ENCODE measurements at regions not wholly inside any gene's neighbourhood (a gene's known extent, or its start where the extent isn't known, plus 50 kb on each side); places are given as distances from the start of the nearest gene placed in this dataset.
A peak's percentile ranks its signal among the peaks of the same experiment; 100 is the strongest.
"Not testable (repeated sequence)": the region's sequence is repeated elsewhere in the genome, so short reads cannot be mapped to it uniquely, and the experiment has no call there.

GRCh38 chr14:106010783-106011182 is 484.4 kb downstream of the TMEM121 start:
- peak; percentile 63; the same call in 1 of the 2 replicates for TF ChIP-seq NFE2L2 (IDR thresholded peaks at IDR 0.05; ENCODE audit: low read length)
- TF ChIP-seq TRAFD1 (CRISPR knock-in tag; IDR thresholded peaks at IDR 0.05; ENCODE audit: borderline replicate concordance) = no peak
- TF ChIP-seq ZNF329 (CRISPR knock-in tag; IDR thresholded peaks at IDR 0.05; ENCODE audit: low read depth) = no peak
- TF ChIP-seq NFKB2 (CRISPR knock-in tag; IDR thresholded peaks at IDR 0.05; ENCODE audit: borderline replicate concordance) = no peak
- FAIRE-seq (no peak), DNase-seq (ENCODE audit: low spot score) (no peak), ATAC-seq (no peak)
- H3K27ac ChIP-seq (ENCODE audit: extremely low read length, insufficient read depth, low read length) = no peak overlapping the region
- H3K4me2 ChIP-seq (ENCODE audit: low read depth, low read length) = no peak overlapping the region
- H3K27me3 ChIP-seq (ENCODE audit: control insufficient read depth in 1 of 2, insufficient read depth in 2 of 2, low read length in 2 of 2) = peaks cover 0 to 3% of the 10 kb centered on the region in 2 experiments; a peak in 2 of 5 replicates
- POLR2A ChIA-PET = no interaction called here
- no peaks in the 10 kb centered on the region for H4K20me1 ChIP-seq (ENCODE audit: insufficient read depth, low read length)
- intact Hi-C loops (cut with micrococcal nuclease; ENCODE audit: unreplicated experiment) (no loop called here), in situ Hi-C loops (cut with HindIII; ENCODE audit: extremely low pct_ligation_motif_present, low pct_unique_long_range_greater_than_20kb) (no loop called here)
- H3K79me2 ChIP-seq (ENCODE audit: insufficient read depth, low read length) = no peaks in the 10 kb centered on the region
- no TSS peak for BruUV-seq (replicated peaks)
- H2AFZ ChIP-seq (ENCODE audit: low read length) = no peak overlapping the region
- H3K9ac ChIP-seq (ENCODE audit: insufficient read depth, low read depth, low read length) = no peak overlapping the region
- no peaks in the 10 kb centered on the region for H3K9me3 ChIP-seq (ENCODE audit: low read length)
- no peaks in the 10 kb centered on the region for H3K36me3 ChIP-seq (replicated peaks in 1 of 2; ENCODE audit: control insufficient read depth in 1 of 2, insufficient read depth in 2 of 2, low read length in 2 of 2)
- 0% methylated on average over 4 of the region's 4 CpGs for WGBS (ENCODE audit: low lambda C conversion rate)
- CTCF ChIA-PET (ENCODE audit: low intra/inter-chr PET ratio, low total read pairs) = no interaction called here
- H3K4me1 ChIP-seq (ENCODE audit: insufficient read depth, low read length) = no peaks in the 10 kb centered on the region
- no peak overlapping the region for H3K4me3 ChIP-seq (replicated peaks in 1 of 3; ENCODE audit: insufficient read depth in 1 of 3, low read depth in 2 of 3, low read length in 3 of 3)

GRCh38 chr14:106011631-106012360 is 485.4 kb downstream of the TMEM121 start:
- POLR2A ChIA-PET; H3K4me3 ChIP-seq (replicated peaks in 1 of 3; ENCODE audit: insufficient read depth in 1 of 3, low read depth in 2 of 3, low read length in 3 of 3); FAIRE-seq; BruUV-seq (replicated peaks); intact Hi-C loops (cut with micrococcal nuclease; ENCODE audit: unreplicated experiment); H3K27ac ChIP-seq (ENCODE audit: extremely low read length, insufficient read depth, low read length); ATAC-seq; H3K79me2 ChIP-seq (ENCODE audit: insufficient read depth, low read length); H2AFZ ChIP-seq (ENCODE audit: low read length); H4K20me1 ChIP-seq (ENCODE audit: insufficient read depth, low read length); H3K27me3 ChIP-seq (ENCODE audit: control insufficient read depth in 1 of 2, insufficient read depth in 2 of 2, low read length in 2 of 2); in situ Hi-C loops (cut with HindIII; ENCODE audit: extremely low pct_ligation_motif_present, low pct_unique_long_range_greater_than_20kb); H3K9ac ChIP-seq (ENCODE audit: insufficient read depth, low read depth, low read length); H3K4me1 ChIP-seq (ENCODE audit: insufficient read depth, low read length); H3K4me2 ChIP-seq (ENCODE audit: low read depth, low read length); H3K9me3 ChIP-seq (ENCODE audit: low read length); H3K36me3 ChIP-seq (replicated peaks in 1 of 2; ENCODE audit: control insufficient read depth in 1 of 2, insufficient read depth in 2 of 2, low read length in 2 of 2); TF ChIP-seq MAZ (IDR thresholded peaks at IDR 0.05; ENCODE audit: borderline replicate concordance, low read depth, low read length): not testable (repeated sequence)
- no CpG with 5 or more reads among the region's 22 CpGs for WGBS (ENCODE audit: low lambda C conversion rate)
- peak; percentile 41 for DNase-seq (ENCODE audit: low spot score)
- CTCF ChIA-PET (ENCODE audit: low intra/inter-chr PET ratio, low total read pairs) = interaction anchor here (0.7 kb wide), 1 partner anchor 37 kb away, joined by 3 read pairs; no protein-coding TSS in a partner anchor
- TF ChIP-seq HNRNPLL (IDR thresholded peaks at IDR 0.05; ENCODE audit: low read depth, low read length, poor library complexity, severe bottlenecking) (peak; percentile 18), PATZ1 (CRISPR knock-in tag; IDR thresholded peaks at IDR 0.05) (0 out of 2 replicates have a peak, but pooled peaks have one; percentile 11), MAZ (CRISPR knock-in tag; IDR thresholded peaks at IDR 0.05; ENCODE audit: low read depth) (peak; percentile 54; the same call in 1 of the 2 replicates), RAD21 (CRISPR knock-in tag; IDR thresholded peaks at IDR 0.05) (peak; percentile 38; the same call in 1 of the 2 replicates)

Data from HepG2 (cell line).